ENCODE measurements at regions not wholly inside any gene's neighbourhood (a gene's known extent, or its start where the extent isn't known, plus 50 kb on each side); places are given as distances from the start of the nearest gene placed in this dataset.
"Not testable (repeated sequence)": the region's sequence is repeated elsewhere in the genome, so short reads cannot be mapped to it uniquely, and the experiment has no call there.

GRCh38 chr15:91356083-91356482, 256.0 kb downstream of the SV2B start:
- no peak for DNase-seq (ENCODE audit: low read depth, low spot score)

- no peak for DNase-seq (ENCODE audit: low read depth, low spot score)
Measured at GRCh38 chr15:91357011-91357410, 257.0 kb downstream of the SV2B start.

GRCh38 chr15:91357486-91357885, 257.4 kb downstream of the SV2B start:
- no peak for DNase-seq (ENCODE audit: low read depth, low spot score)

GRCh38 chr15:91358405-91358804, 258.3 kb downstream of the SV2B start:
- no peak for DNase-seq (ENCODE audit: low read depth, low spot score)

GRCh38 chr15:91361696-91362095, 261.6 kb downstream of the SV2B start:
- DNase-seq (ENCODE audit: low read depth, low spot score), result not testable (repeated sequence)

- DNase-seq (ENCODE audit: low read depth, low spot score), result no peak
Measured at GRCh38 chr15:91366111-91366510, 266.1 kb downstream of the SV2B start.

GRCh38 chr15:91368611-91369010, 268.6 kb downstream of the SV2B start:
- DNase-seq (ENCODE audit: low read depth, low spot score), result no peak

GRCh38 chr15:91369823-91370222, 269.8 kb downstream of the SV2B start:
- DNase-seq (ENCODE audit: low read depth, low spot score), result no peak

- DNase-seq (ENCODE audit: low read depth, low spot score), result not testable (repeated sequence)
Measured at GRCh38 chr15:91371345-91371744, 271.3 kb downstream of the SV2B start.

- DNase-seq (ENCODE audit: low read depth, low spot score), result no peak
Measured at GRCh38 chr15:91374336-91374735, 274.3 kb downstream of the SV2B start.

- peak; percentile 14 for DNase-seq (ENCODE audit: low read depth, low spot score)
Measured at GRCh38 chr15:91376038-91376437, 276.0 kb downstream of the SV2B start.

GRCh38 chr15:91380114-91380513, 280.1 kb downstream of the SV2B start:
- no peak for DNase-seq (ENCODE audit: low read depth, low spot score)

- no peak for DNase-seq (ENCODE audit: low read depth, low spot score)
Measured at GRCh38 chr15:91383532-91383931, 283.5 kb downstream of the SV2B start.

GRCh38 chr15:91384189-91384730, 284.2 kb downstream of the SV2B start:
- DNase-seq (ENCODE audit: low read depth, low spot score), result no peak

- peak; percentile 78 for DNase-seq (ENCODE audit: low read depth, low spot score)
Measured at GRCh38 chr15:91385311-91385710, 285.3 kb downstream of the SV2B start.

GRCh38 chr15:91393186-91393585, 293.1 kb downstream of the SV2B start:
- DNase-seq (ENCODE audit: low read depth, low spot score), result no peak

- DNase-seq (ENCODE audit: low read depth, low spot score), result no peak
Measured at GRCh38 chr15:91400481-91400880, 300.4 kb downstream of the SV2B start.

GRCh38 chr15:91407269-91407889, 307.3 kb downstream of the SV2B start:
- peak; percentile 62 for DNase-seq (ENCODE audit: low read depth, low spot score)

GRCh38 chr15:91408476-91409076, 308.5 kb downstream of the SV2B start:
- DNase-seq (ENCODE audit: low read depth, low spot score), result peak; percentile 16

- no peak for DNase-seq (ENCODE audit: low read depth, low spot score)
Measured at GRCh38 chr15:91409387-91409786, 309.3 kb downstream of the SV2B start.

- DNase-seq (ENCODE audit: low read depth, low spot score), result no peak
Measured at GRCh38 chr15:91411586-91411985, 311.5 kb downstream of the SV2B start.

GRCh38 chr15:91412138-91412928, 312.3 kb downstream of the SV2B start:
- DNase-seq (ENCODE audit: low read depth, low spot score), result no peak

- DNase-seq (ENCODE audit: low read depth, low spot score), result no peak
Measured at GRCh38 chr15:91413142-91413541, 313.1 kb downstream of the SV2B start.

Data from astrocyte of the hippocampus (primary cell).